Loucy (cell line): ENCODE measurements at regions not wholly inside any gene's neighbourhood (a gene's known extent, or its start where the extent isn't known, plus 50 kb on each side); places are given as distances from the start of the nearest gene placed in this dataset.

Experiments
- H2AFZ ChIP-seq: fragments of 200-600 bp; sonication (generic); 2 replicates; pipeline ENCODE4 v1.6.0; 2016; ENCODE audit warnings: antibody characterized with exemption, mild to moderate bottlenecking, low read length, moderate library complexity
- H3F3A ChIP-seq: fragments of 200-600 bp; 2 replicates; pipeline ENCODE4 v1.6.0; 2016; ENCODE audit warnings: antibody characterized with exemption, low read depth, mild to moderate bottlenecking
- H3K27me3 ChIP-seq: fragments of 200-600 bp; sonication (generic); 2 replicates; pipeline ENCODE4 v1.6.1; 2014; ENCODE audit warnings: low read length, mild to moderate bottlenecking; ENCODE audit not compliant: insufficient read depth, poor library complexity, severe bottlenecking
- H3K36me3 ChIP-seq: fragments of 200-600 bp; sonication (generic); 2 replicates; pipeline ENCODE4 v1.6.1; 2016; ENCODE audit warnings: low read length; ENCODE audit not compliant: insufficient read depth
- H3K4me1 ChIP-seq: fragments of 200-600 bp; sonication (generic); 2 replicates; pipeline ENCODE4 v1.5.1; 2014; ENCODE audit warnings: low read length, mild to moderate bottlenecking; ENCODE audit not compliant: insufficient read depth, poor library complexity, severe bottlenecking
- H3K4me2 ChIP-seq: fragments of 200-600 bp; sonication (generic); 2 replicates; pipeline ENCODE4 v1.6.0; 2014; ENCODE audit warnings: antibody characterized with exemption, low read length, low read depth, mild to moderate bottlenecking; ENCODE audit not compliant: poor library complexity, severe bottlenecking
- H3K4me3 ChIP-seq: fragments of 200-600 bp; sonication (generic); 2 replicates; pipeline ENCODE4 v1.5.1; 2014; ENCODE audit warnings: low read length, mild to moderate bottlenecking, mixed read lengths; ENCODE audit not compliant: poor library complexity, severe bottlenecking
- H3K79me2 ChIP-seq: fragments of 200-600 bp; sonication (generic); 2 replicates; pipeline ENCODE4 v1.6.1; 2014; ENCODE audit warnings: low read length; ENCODE audit not compliant: insufficient read depth
- H3K9ac ChIP-seq: fragments of 200-600 bp; sonication (generic); 2 replicates; pipeline ENCODE4 v1.6.0; 2014; ENCODE audit warnings: mild to moderate bottlenecking, low read depth, low read length, moderate library complexity; ENCODE audit not compliant: poor library complexity, severe bottlenecking
- H3K9me2 ChIP-seq: fragments of 200-600 bp; sonication (generic); replicated peaks from 2 replicates; pipeline ENCODE4 v1.6.1; 2016; ENCODE audit warnings: low read depth, low read length, mixed read lengths
- H3K9me3 ChIP-seq: fragments of 200-600 bp; sonication (generic); 2 replicates; pipeline ENCODE4 v1.6.1; 2014; ENCODE audit warnings: mild to moderate bottlenecking, antibody characterized with exemption, low read length, low read depth; ENCODE audit not compliant: insufficient read depth
- H4K20me1 ChIP-seq: fragments of 200-600 bp; sonication (generic); 2 replicates; pipeline ENCODE4 v1.6.0; 2014; ENCODE audit warnings: antibody characterized with exemption, low read length, mild to moderate bottlenecking; ENCODE audit not compliant: insufficient read depth, poor library complexity, severe bottlenecking
- CTCF ChIP-seq: fragments of 200-600 bp; sonication (generic); conservative IDR thresholded peaks from 2 replicates; pipeline ENCODE4 v1.5.1; 2014; ENCODE audit warnings: mild to moderate bottlenecking, antibody characterized with exemption, low read length
- EZH2phosphoT487 ChIP-seq: fragments of 200-600 bp; IDR thresholded peaks from 2 replicates; pipeline ENCODE4 v1.6.1; 2018; ENCODE audit warnings: antibody characterized with exemption, mild to moderate bottlenecking, moderate library complexity, borderline replicate concordance

GRCh38 chr7:155223503-155223902, 74.2 kb upstream of the INSIG1 start:
- H3K9me3 ChIP-seq, result no peaks in the 10 kb centered on the region
- TF ChIP-seq EZH2phosphoT487 (no peak), CTCF (no peak)
- peak overlapping the region; percentile 21 for H3K9ac ChIP-seq
- H3K27me3 ChIP-seq, result no peaks in the 10 kb centered on the region
- H4K20me1 ChIP-seq, result no peaks in the 10 kb centered on the region
- H3K36me3 ChIP-seq, result no peaks in the 10 kb centered on the region
- no peaks in the 10 kb centered on the region for H3K9me2 ChIP-seq
- H2AFZ ChIP-seq, result no peak overlapping the region
- H3K79me2 ChIP-seq, result no peaks in the 10 kb centered on the region
- H3K4me2 ChIP-seq, result no peak overlapping the region
- no peak overlapping the region for H3K4me3 ChIP-seq
- no peaks in the 10 kb centered on the region for H3F3A ChIP-seq
- no peaks in the 10 kb centered on the region for H3K4me1 ChIP-seq

- no peak overlapping the region for H2AFZ ChIP-seq
- no peaks in the 10 kb centered on the region for H3K9me2 ChIP-seq
- H3K36me3 ChIP-seq, result no peaks in the 10 kb centered on the region
- no peaks in the 10 kb centered on the region for H3K27me3 ChIP-seq
- H3K79me2 ChIP-seq, result no peaks in the 10 kb centered on the region
- H3K9me3 ChIP-seq, result no peaks in the 10 kb centered on the region
- no peaks in the 10 kb centered on the region for H4K20me1 ChIP-seq
- H3F3A ChIP-seq, result no peaks in the 10 kb centered on the region
- no peak overlapping the region for H3K4me3 ChIP-seq
- peaks cover 5% of the 10 kb centered on the region for H3K4me1 ChIP-seq
- TF ChIP-seq CTCF (no peak), EZH2phosphoT487 (no peak)
- peak overlapping the region; percentile 21 for H3K9ac ChIP-seq
- H3K4me2 ChIP-seq, result no peak overlapping the region
Observed at GRCh38 chr7:155224116-155224811, 73.4 kb upstream of the INSIG1 start.

- Histone ChIP-seq H3F3A (no peaks in the 10 kb centered on the region), H2AFZ (no peak overlapping the region), H3K9ac (no peak overlapping the region), H3K36me3 (no peaks in the 10 kb centered on the region), H3K79me2 (no peaks in the 10 kb centered on the region), H3K4me3 (no peak overlapping the region), H3K27me3 (no peaks in the 10 kb centered on the region), H4K20me1 (no peaks in the 10 kb centered on the region), H3K4me2 (no peak overlapping the region), H3K9me2 (no peaks in the 10 kb centered on the region), H3K9me3 (no peaks in the 10 kb centered on the region), H3K4me1 (peaks cover 5% of the 10 kb centered on the region)
- no peak for TF ChIP-seq CTCF
- no peak for TF ChIP-seq EZH2phosphoT487
Observed at GRCh38 chr7:155225095-155225494, 72.6 kb upstream of the INSIG1 start.
